ENCODE measurements at regions not wholly inside any gene's neighbourhood (a gene's known extent, or its start where the extent isn't known, plus 50 kb on each side); places are given as distances from the start of the nearest gene placed in this dataset.

DNA sequence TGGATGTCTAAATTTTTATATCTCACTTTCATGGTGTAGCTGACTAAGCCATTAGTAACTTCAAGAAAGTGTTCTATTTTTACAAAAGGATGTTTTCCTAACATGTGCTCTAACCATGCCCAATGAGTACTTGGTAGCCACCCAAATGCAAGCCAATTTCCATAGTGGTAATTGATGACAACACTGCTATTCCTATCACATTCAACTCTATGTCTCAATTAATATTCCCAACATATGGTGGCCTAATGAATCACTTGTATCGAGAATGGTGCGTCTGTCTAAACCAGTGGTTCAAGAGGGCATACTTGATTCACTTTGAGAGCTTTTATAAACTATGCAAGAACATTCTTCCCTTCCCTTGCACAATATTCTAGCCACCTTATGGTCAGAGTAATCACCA is 112.9 kb upstream of the GPRIN3 start:
- DNase-seq (ENCODE audit: extremely low read depth in 1 of 4, low spot score in 3 of 4), result no peak
- H2AFZ ChIP-seq (ENCODE audit: low read depth, low read length), result no peak overlapping the region
- no peak overlapping the region for H3K9ac ChIP-seq (ENCODE audit: insufficient read depth in 1 of 2, low read depth in 2 of 2, low read length in 2 of 2)
- no peak for FAIRE-seq
- no peak overlapping the region for H3K27ac ChIP-seq (ENCODE audit: extremely low read depth, low read depth, low read length)
- no peaks in the 10 kb centered on the region for H3K4me1 ChIP-seq (replicated peaks in 1 of 2; ENCODE audit: control insufficient read depth in 2 of 2, insufficient read depth in 2 of 2, low read length in 2 of 2)
- no peaks in the 10 kb centered on the region for H3K9me1 ChIP-seq (ENCODE audit: control insufficient read depth, insufficient read depth, low read length)
- BruUV-seq (replicated peaks), result no TSS peak
- no peaks in the 10 kb centered on the region for H3K79me2 ChIP-seq (ENCODE audit: control insufficient read depth, insufficient read depth, low read length)
- 3% methylated on average over 2 of the region's 2 CpGs for WGBS (ENCODE audit: insufficient coverage, low coverage, missing lambda C conversion rate)
- CTCF ChIA-PET (ENCODE audit: low intra/inter-chr PET ratio), result no interaction called here
- H3K4me2 ChIP-seq (ENCODE audit: insufficient read depth, low read length), result no peak overlapping the region
- intact Hi-C loops (cut with micrococcal nuclease) (no loop called here), in situ Hi-C loops (cut with MboI) (no loop called here)
- no peak for ATAC-seq
- no peaks in the 10 kb centered on the region for H3K27me3 ChIP-seq (ENCODE audit: control insufficient read depth in 2 of 2, insufficient read depth in 2 of 2, low read length in 2 of 2)
- no peak overlapping the region for H3K4me3 ChIP-seq
- H3K9me3 ChIP-seq (replicated peaks; ENCODE audit: control insufficient read depth, insufficient read depth, low read depth, low read length), result no peaks in the 10 kb centered on the region
- POLR2A ChIA-PET, result no interaction called here
- H3K36me3 ChIP-seq (ENCODE audit: control insufficient read depth, insufficient read depth, low read length), result no peaks in the 10 kb centered on the region
- H4K20me1 ChIP-seq (replicated peaks; ENCODE audit: control insufficient read depth, insufficient read depth, low read length), result no peaks in the 10 kb centered on the region
- TF ChIP-seq, protein P1, sequence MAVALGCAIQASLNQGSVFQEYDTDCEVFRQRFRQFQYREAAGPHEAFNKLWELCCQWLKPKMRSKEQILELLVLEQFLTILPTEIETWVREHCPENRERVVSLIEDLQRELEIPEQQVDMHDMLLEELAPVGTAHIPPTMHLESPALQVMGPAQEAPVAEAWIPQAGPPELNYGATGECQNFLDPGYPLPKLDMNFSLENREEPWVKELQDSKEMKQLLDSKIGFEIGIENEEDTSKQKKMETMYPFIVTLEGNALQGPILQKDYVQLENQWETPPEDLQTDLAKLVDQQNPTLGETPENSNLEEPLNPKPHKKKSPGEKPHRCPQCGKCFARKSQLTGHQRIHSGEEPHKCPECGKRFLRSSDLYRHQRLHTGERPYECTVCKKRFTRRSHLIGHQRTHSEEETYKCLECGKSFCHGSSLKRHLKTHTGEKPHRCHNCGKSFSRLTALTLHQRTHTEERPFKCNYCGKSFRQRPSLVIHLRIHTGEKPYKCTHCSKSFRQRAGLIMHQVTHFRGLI (CRISPR knock-in tag; IDR thresholded peaks at IDR 0.05), result no peak
- TF ChIP-seq, protein P2, sequence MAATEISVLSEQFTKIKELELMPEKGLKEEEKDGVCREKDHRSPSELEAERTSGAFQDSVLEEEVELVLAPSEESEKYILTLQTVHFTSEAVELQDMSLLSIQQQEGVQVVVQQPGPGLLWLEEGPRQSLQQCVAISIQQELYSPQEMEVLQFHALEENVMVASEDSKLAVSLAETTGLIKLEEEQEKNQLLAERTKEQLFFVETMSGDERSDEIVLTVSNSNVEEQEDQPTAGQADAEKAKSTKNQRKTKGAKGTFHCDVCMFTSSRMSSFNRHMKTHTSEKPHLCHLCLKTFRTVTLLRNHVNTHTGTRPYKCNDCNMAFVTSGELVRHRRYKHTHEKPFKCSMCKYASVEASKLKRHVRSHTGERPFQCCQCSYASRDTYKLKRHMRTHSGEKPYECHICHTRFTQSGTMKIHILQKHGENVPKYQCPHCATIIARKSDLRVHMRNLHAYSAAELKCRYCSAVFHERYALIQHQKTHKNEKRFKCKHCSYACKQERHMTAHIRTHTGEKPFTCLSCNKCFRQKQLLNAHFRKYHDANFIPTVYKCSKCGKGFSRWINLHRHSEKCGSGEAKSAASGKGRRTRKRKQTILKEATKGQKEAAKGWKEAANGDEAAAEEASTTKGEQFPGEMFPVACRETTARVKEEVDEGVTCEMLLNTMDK (IDR thresholded peaks at IDR 0.05; ENCODE audit: borderline replicate concordance, insufficient read depth, low read depth, low read length, poor library complexity, severe bottlenecking), result no peak
- TF ChIP-seq, protein P3, sequence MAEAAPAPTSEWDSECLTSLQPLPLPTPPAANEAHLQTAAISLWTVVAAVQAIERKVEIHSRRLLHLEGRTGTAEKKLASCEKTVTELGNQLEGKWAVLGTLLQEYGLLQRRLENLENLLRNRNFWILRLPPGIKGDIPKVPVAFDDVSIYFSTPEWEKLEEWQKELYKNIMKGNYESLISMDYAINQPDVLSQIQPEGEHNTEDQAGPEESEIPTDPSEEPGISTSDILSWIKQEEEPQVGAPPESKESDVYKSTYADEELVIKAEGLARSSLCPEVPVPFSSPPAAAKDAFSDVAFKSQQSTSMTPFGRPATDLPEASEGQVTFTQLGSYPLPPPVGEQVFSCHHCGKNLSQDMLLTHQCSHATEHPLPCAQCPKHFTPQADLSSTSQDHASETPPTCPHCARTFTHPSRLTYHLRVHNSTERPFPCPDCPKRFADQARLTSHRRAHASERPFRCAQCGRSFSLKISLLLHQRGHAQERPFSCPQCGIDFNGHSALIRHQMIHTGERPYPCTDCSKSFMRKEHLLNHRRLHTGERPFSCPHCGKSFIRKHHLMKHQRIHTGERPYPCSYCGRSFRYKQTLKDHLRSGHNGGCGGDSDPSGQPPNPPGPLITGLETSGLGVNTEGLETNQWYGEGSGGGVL (CRISPR knock-in tag; IDR thresholded peaks at IDR 0.05), result no peak
- no peak for TF ChIP-seq TAF7 (tag; IDR thresholded peaks at IDR 0.05)
- TF ChIP-seq, protein P4, sequence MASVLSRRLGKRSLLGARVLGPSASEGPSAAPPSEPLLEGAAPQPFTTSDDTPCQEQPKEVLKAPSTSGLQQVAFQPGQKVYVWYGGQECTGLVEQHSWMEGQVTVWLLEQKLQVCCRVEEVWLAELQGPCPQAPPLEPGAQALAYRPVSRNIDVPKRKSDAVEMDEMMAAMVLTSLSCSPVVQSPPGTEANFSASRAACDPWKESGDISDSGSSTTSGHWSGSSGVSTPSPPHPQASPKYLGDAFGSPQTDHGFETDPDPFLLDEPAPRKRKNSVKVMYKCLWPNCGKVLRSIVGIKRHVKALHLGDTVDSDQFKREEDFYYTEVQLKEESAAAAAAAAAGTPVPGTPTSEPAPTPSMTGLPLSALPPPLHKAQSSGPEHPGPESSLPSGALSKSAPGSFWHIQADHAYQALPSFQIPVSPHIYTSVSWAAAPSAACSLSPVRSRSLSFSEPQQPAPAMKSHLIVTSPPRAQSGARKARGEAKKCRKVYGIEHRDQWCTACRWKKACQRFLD (CRISPR knock-in tag; IDR thresholded peaks at IDR 0.05), result no peak
- TF ChIP-seq HINFP (tag; conservative IDR thresholded peaks at IDR 0.05; ENCODE audit: low read depth), result no peak
- TF ChIP-seq NCOR1 (IDR thresholded peaks at IDR 0.05), result no peak
- TF ChIP-seq KLF10 (CRISPR knock-in tag; IDR thresholded peaks at IDR 0.05), result no peak
- TF ChIP-seq ZNF507 (tag; conservative IDR thresholded peaks at IDR 0.05), result no peak
- TF ChIP-seq PRPF4 (IDR thresholded peaks at IDR 0.05; ENCODE audit: insufficient read depth, low read depth, low read length, poor library complexity, severe bottlenecking), result no peak
- TF ChIP-seq KAT7 (CRISPR knock-in tag; IDR thresholded peaks at IDR 0.05; ENCODE audit: borderline replicate concordance), result no peak
- TF ChIP-seq ZNF354B (CRISPR knock-in tag; IDR thresholded peaks at IDR 0.05), result no peak
- TF ChIP-seq RFX5 (IDR thresholded peaks at IDR 0.05; ENCODE audit: low read depth, low read length), result no peak
- TF ChIP-seq SRSF1 (IDR thresholded peaks at IDR 0.05; ENCODE audit: low read depth, low read length), result no peak
- TF ChIP-seq ARNT (IDR thresholded peaks at IDR 0.05), result no peak
